PC-9 (cell line): ENCODE measurements at regions not wholly inside any gene's neighbourhood (a gene's known extent, or its start where the extent isn't known, plus 50 kb on each side); places are given as distances from the start of the nearest gene placed in this dataset.

Source experiments
- BruUV-seq: library from RNA; stranded (reverse); fragments of 400-500 nt; replicated peaks from 2 replicates; lab custom pipeline; 2021; lab: Mats Ljungman, UMichigan
- CTCF ChIA-PET: fragments of 300-600 bp; sonication (Branson Sonifier 250); formaldehyde crosslinking; loops from one replicate; lab custom pipeline; 2022; ENCODE audit warnings: antibody characterized with exemption; lab: Charles Lee
- POLR2A ChIA-PET: fragments of 300-600 bp; sonication (Branson Sonifier 250); formaldehyde crosslinking; loops from one replicate; lab custom pipeline; 2022; ENCODE audit warnings: antibody characterized with exemption; ENCODE audit not compliant: unreplicated experiment; lab: Charles Lee
- DNase-seq, 2 experiments: peaks; one replicate each; pipeline versions ENCODE4 v3.0.0 to v3.0.0-alpha.2; 2015 to 2022; ENCODE audit warnings: mixed read lengths in 1 of 2
- H2AFZ ChIP-seq: fragments of 200-600 bp; sonication (generic); 2 replicates; pipeline ENCODE4 v1.8.1; 2017; ENCODE audit warnings: antibody characterized with exemption
- H3F3A ChIP-seq: fragments of 200-600 bp; sonication (generic); 2 replicates; pipeline ENCODE4 v1.8.1; 2017; ENCODE audit warnings: antibody characterized with exemption, mild to moderate bottlenecking, low read depth; ENCODE audit not compliant: insufficient read depth
- H3K27ac ChIP-seq: fragments of 200-600 bp; sonication (generic); 2 replicates; pipeline ENCODE4 v1.6.1; 2016; ENCODE audit warnings: mixed run types
- H3K27me3 ChIP-seq: fragments of 200-600 bp; sonication (generic); 2 replicates; pipeline ENCODE4 v1.6.1; 2016; ENCODE audit warnings: low read depth, mixed run types; ENCODE audit not compliant: insufficient read depth
- H3K36me3 ChIP-seq: fragments of 200-600 bp; sonication (generic); 2 replicates; pipeline ENCODE4 v1.6.1; 2016; ENCODE audit warnings: low read depth, mixed run types
- H3K4me1 ChIP-seq: fragments of 200-600 bp; sonication (generic); replicated peaks from 2 replicates; pipeline ENCODE4 v1.6.1; 2016; ENCODE audit warnings: mixed run types; ENCODE audit not compliant: insufficient read depth
- H3K4me2 ChIP-seq: fragments of 200-600 bp; sonication (generic); 2 replicates; pipeline ENCODE4 v1.6.1; 2017; ENCODE audit warnings: mixed run types
- H3K4me3 ChIP-seq: fragments of 200-600 bp; sonication (generic); 2 replicates; pipeline ENCODE4 v1.6.1; 2016; ENCODE audit warnings: mixed run types
- H3K79me2 ChIP-seq: fragments of 200-600 bp; sonication (generic); 2 replicates; pipeline ENCODE4 v1.6.1; 2017; ENCODE audit warnings: low read depth, mixed run types
- H3K9me2 ChIP-seq: fragments of 200-600 bp; sonication (generic); 2 replicates; pipeline ENCODE4 v1.8.1; 2017; ENCODE audit warnings: mild to moderate bottlenecking; ENCODE audit not compliant: insufficient read depth
- H3K9me3 ChIP-seq: fragments of 200-600 bp; sonication (generic); 2 replicates; pipeline ENCODE4 v1.8.1; 2016; ENCODE audit warnings: low read depth; ENCODE audit not compliant: insufficient read depth
- H4K20me1 ChIP-seq: fragments of 200-600 bp; sonication (generic); 2 replicates; pipeline ENCODE4 v1.8.1; 2017; ENCODE audit not compliant: insufficient read depth
- CTCF ChIP-seq: fragments of 200-600 bp; sonication (generic); conservative IDR thresholded peaks from 2 replicates; pipeline ENCODE4 v1.6.1; 2017; ENCODE audit warnings: mixed run types, antibody characterized with exemption, mild to moderate bottlenecking, moderate library complexity
- EZH2 ChIP-seq: fragments of 200-600 bp; sonication (generic); IDR thresholded peaks from 2 replicates; pipeline ENCODE4 v1.8.0; 2017; ENCODE audit warnings: antibody characterized with exemption, low read depth
- intact Hi-C: fragments of 100-400 bp; cut with micrococcal nuclease; formaldehyde crosslinking; loops from one replicate; pipeline ENCODE4 v1.10.0; 2022; ENCODE audit not compliant: unreplicated experiment

- TF ChIP-seq CTCF = no peak
- TF ChIP-seq EZH2 = no peak
- H3K27ac ChIP-seq = 0 out of 2 replicates have a peak overlapping the region, but pooled peaks have one; percentile 24
- DNase-seq = peak; percentile 8 to 40
- H3K9me2 ChIP-seq = no peaks in the 10 kb centered on the region
- no peak overlapping the region for H3K4me2 ChIP-seq
- H2AFZ ChIP-seq = peak overlapping the region; percentile 65; the same call in 1 of the 2 replicates
- no peaks in the 10 kb centered on the region for H3K79me2 ChIP-seq
- 0 out of 2 replicates have a peak, but pooled peaks cover 10% of the 10 kb centered on the region for H3K4me1 ChIP-seq
- H3K36me3 ChIP-seq = no peaks in the 10 kb centered on the region
- H3K9me3 ChIP-seq = no peaks in the 10 kb centered on the region
- H3K27me3 ChIP-seq = no peaks in the 10 kb centered on the region
- intact Hi-C loops = no loop called here
- BruUV-seq = no TSS peak
- H4K20me1 ChIP-seq = no peaks in the 10 kb centered on the region
- POLR2A ChIA-PET = interaction anchor here (0.6 kb wide), 2 partner anchors 823 to 1370 kb away, joined by 4 to 5 read pairs; no protein-coding TSS in a partner anchor
- CTCF ChIA-PET = interaction anchor here (0.6 kb wide), 1 partner anchor 1300 kb away, joined by 3 read pairs; no protein-coding TSS in a partner anchor
- no peaks in the 10 kb centered on the region for H3F3A ChIP-seq
- no peak overlapping the region for H3K4me3 ChIP-seq
These were observed 63.5 kb upstream of the SLITRK3 start for GRCh38 chr3:165259541-165260193.

- TF ChIP-seq EZH2 (no peak), CTCF (peak; percentile 36; the same call in 1 of the 2 replicates)
- no peaks in the 10 kb centered on the region for H3K9me2 ChIP-seq
- H2AFZ ChIP-seq = no peak overlapping the region
- no peaks in the 10 kb centered on the region for H3K27me3 ChIP-seq
- intact Hi-C loops = no loop called here
- H3K4me2 ChIP-seq = no peak overlapping the region
- H3K36me3 ChIP-seq = no peaks in the 10 kb centered on the region
- H3K4me1 ChIP-seq = 0 out of 2 replicates have a peak, but pooled peaks cover 10% of the 10 kb centered on the region
- ChIA-PET CTCF (no interaction called here), POLR2A (no interaction called here)
- no peak overlapping the region for H3K4me3 ChIP-seq
- H4K20me1 ChIP-seq = no peaks in the 10 kb centered on the region
- H3K9me3 ChIP-seq = no peaks in the 10 kb centered on the region
- no peaks in the 10 kb centered on the region for H3K79me2 ChIP-seq
- H3F3A ChIP-seq = no peaks in the 10 kb centered on the region
- H3K27ac ChIP-seq = no peak overlapping the region
- no peak for DNase-seq
- no TSS peak for BruUV-seq
These were observed 60.4 kb upstream of the SLITRK3 start for GRCh38 chr3:165256554-165257065.

- CTCF ChIA-PET = interaction anchor here (0.7 kb wide), 1 partner anchor 1778 kb away, joined by 7 read pairs; no protein-coding TSS in a partner anchor
- POLR2A ChIA-PET = no interaction called here
- intact Hi-C loops = loop anchor here (2.0 kb wide), 1 partner anchor 1778 kb away; no protein-coding TSS in a partner anchor
These were observed 58.6 kb upstream of the SLITRK3 start for GRCh38 chr3:165254812-165255211.

More at GRCh38 chr3:165254812-165255211, 58.6 kb upstream of the SLITRK3 start:
- H3K36me3 ChIP-seq = no peaks in the 10 kb centered on the region
- H3K4me2 ChIP-seq = no peak overlapping the region
- no peaks in the 10 kb centered on the region for H3K79me2 ChIP-seq
- H3K4me1 ChIP-seq = 0 out of 2 replicates have a peak, but pooled peaks cover 7% of the 10 kb centered on the region
- H4K20me1 ChIP-seq = no peaks in the 10 kb centered on the region
- TF ChIP-seq CTCF (peak; percentile 48; the same call in 1 of the 2 replicates), EZH2 (no peak)
- H3K4me3 ChIP-seq = no peak overlapping the region
- H2AFZ ChIP-seq = no peak overlapping the region
- DNase-seq = peak; percentile 11 to 37
- no peak overlapping the region for H3K27ac ChIP-seq
- H3K9me2 ChIP-seq = no peaks in the 10 kb centered on the region
- no peaks in the 10 kb centered on the region for H3K27me3 ChIP-seq
- BruUV-seq = no TSS peak
- H3K9me3 ChIP-seq = no peaks in the 10 kb centered on the region
- no peaks in the 10 kb centered on the region for H3F3A ChIP-seq
